ENCODE measurements at regions not wholly inside any gene's neighbourhood (a gene's known extent, or its start where the extent isn't known, plus 50 kb on each side); places are given as distances from the start of the nearest gene placed in this dataset.
A peak's percentile ranks its signal among the peaks of the same experiment; 100 is the strongest.

GRCh38 chr13:109496216-109496615 is 290.2 kb downstream of the IRS2 start:
- Histone ChIP-seq H3K79me2 (ENCODE audit: control insufficient read depth, insufficient read depth, low read length) (no peaks in the 10 kb centered on the region), H3K4me2 (ENCODE audit: control insufficient read depth, extremely low read depth, insufficient read depth, low read depth, low read length) (no peak overlapping the region), H3K27me3 (ENCODE audit: control insufficient read depth, extremely low read depth, insufficient read depth, low read length) (no peaks in the 10 kb centered on the region), H3K36me3 (ENCODE audit: control insufficient read depth in 2 of 2, extremely low read depth in 1 of 2, insufficient read depth in 2 of 2, low read length in 2 of 2) (no peaks in the 10 kb centered on the region), H3K4me1 (ENCODE audit: control insufficient read depth, extremely low read depth, insufficient read depth, low read length) (no peaks in the 10 kb centered on the region), H4K20me1 (ENCODE audit: control insufficient read depth, extremely low read depth, insufficient read depth, low read length) (no peaks in the 10 kb centered on the region), H3K27ac (ENCODE audit: control insufficient read depth, insufficient read depth, low read length) (no peak overlapping the region), H3K9ac (ENCODE audit: control insufficient read depth, extremely low read depth, insufficient read depth, low read length) (no peak overlapping the region), H3K4me3 (ENCODE audit: control insufficient read depth in 2 of 3, extremely low read depth in 1 of 3, insufficient read depth in 2 of 3, low read depth in 1 of 3, low read length in 3 of 3) (no peak overlapping the region), H3K9me1 (ENCODE audit: control insufficient read depth, extremely low read depth, insufficient read depth, low read length) (no peaks in the 10 kb centered on the region), H2AFZ (ENCODE audit: control insufficient read depth, low read length) (no peak overlapping the region), H3K9me3 (ENCODE audit: control insufficient read depth, low read depth, low read length) (no peaks in the 10 kb centered on the region)
- TF ChIP-seq EZH2 (IDR thresholded peaks at IDR 0.05; ENCODE audit: low read length) = no peak
- no peak for TF ChIP-seq CTCF (optimal IDR thresholded peaks at IDR 0.05 in 1 of 3, IDR thresholded peaks at IDR 0.05 in 1 of 3, conservative IDR thresholded peaks at IDR 0.05 in 1 of 3; ENCODE audit: extremely low read depth in 1 of 3, insufficient read depth in 2 of 3, low read length in 3 of 3)
- DNase-seq (ENCODE audit: low read depth, low spot score) (no peak), FAIRE-seq (no peak)
- dilution Hi-C loops (cut with MboI; ENCODE audit: extremely low pct_ligation_motif_present, low sequenced_read_pairs) = no loop called here

GRCh38 chr13:109494925-109495369 is 291.4 kb downstream of the IRS2 start:
- TF ChIP-seq CTCF (optimal IDR thresholded peaks at IDR 0.05 in 1 of 3, IDR thresholded peaks at IDR 0.05 in 1 of 3, conservative IDR thresholded peaks at IDR 0.05 in 1 of 3; ENCODE audit: extremely low read depth in 1 of 3, insufficient read depth in 2 of 3, low read length in 3 of 3) (no peak), EZH2 (IDR thresholded peaks at IDR 0.05; ENCODE audit: low read length) (no peak)
- H3K4me3 ChIP-seq (ENCODE audit: control insufficient read depth in 2 of 3, extremely low read depth in 1 of 3, insufficient read depth in 2 of 3, low read depth in 1 of 3, low read length in 3 of 3) = no peak overlapping the region
- H3K9me1 ChIP-seq (ENCODE audit: control insufficient read depth, extremely low read depth, insufficient read depth, low read length) = no peaks in the 10 kb centered on the region
- H2AFZ ChIP-seq (ENCODE audit: control insufficient read depth, low read length) = peak overlapping the region; percentile 53
- H3K36me3 ChIP-seq (ENCODE audit: control insufficient read depth in 2 of 2, extremely low read depth in 1 of 2, insufficient read depth in 2 of 2, low read length in 2 of 2) = no peaks in the 10 kb centered on the region
- no peaks in the 10 kb centered on the region for H3K4me1 ChIP-seq (ENCODE audit: control insufficient read depth, extremely low read depth, insufficient read depth, low read length)
- H3K4me2 ChIP-seq (ENCODE audit: control insufficient read depth, extremely low read depth, insufficient read depth, low read depth, low read length) = peak overlapping the region; percentile 46
- no peaks in the 10 kb centered on the region for H3K79me2 ChIP-seq (ENCODE audit: control insufficient read depth, insufficient read depth, low read length)
- no peaks in the 10 kb centered on the region for H3K9me3 ChIP-seq (ENCODE audit: control insufficient read depth, low read depth, low read length)
- no peaks in the 10 kb centered on the region for H4K20me1 ChIP-seq (ENCODE audit: control insufficient read depth, extremely low read depth, insufficient read depth, low read length)
- no peaks in the 10 kb centered on the region for H3K27me3 ChIP-seq (ENCODE audit: control insufficient read depth, extremely low read depth, insufficient read depth, low read length)
- dilution Hi-C loops (cut with MboI; ENCODE audit: extremely low pct_ligation_motif_present, low sequenced_read_pairs) = no loop called here
- FAIRE-seq = peak; percentile 26
- peak overlapping the region; percentile 61 for H3K9ac ChIP-seq (ENCODE audit: control insufficient read depth, extremely low read depth, insufficient read depth, low read length)
- peak overlapping the region; percentile 72 for H3K27ac ChIP-seq (ENCODE audit: control insufficient read depth, insufficient read depth, low read length)
- no peak for DNase-seq (ENCODE audit: low read depth, low spot score)
